ENCODE measurements at regions not wholly inside any gene's neighbourhood (a gene's known extent, or its start where the extent isn't known, plus 50 kb on each side); places are given as distances from the start of the nearest gene placed in this dataset.

DNA sequence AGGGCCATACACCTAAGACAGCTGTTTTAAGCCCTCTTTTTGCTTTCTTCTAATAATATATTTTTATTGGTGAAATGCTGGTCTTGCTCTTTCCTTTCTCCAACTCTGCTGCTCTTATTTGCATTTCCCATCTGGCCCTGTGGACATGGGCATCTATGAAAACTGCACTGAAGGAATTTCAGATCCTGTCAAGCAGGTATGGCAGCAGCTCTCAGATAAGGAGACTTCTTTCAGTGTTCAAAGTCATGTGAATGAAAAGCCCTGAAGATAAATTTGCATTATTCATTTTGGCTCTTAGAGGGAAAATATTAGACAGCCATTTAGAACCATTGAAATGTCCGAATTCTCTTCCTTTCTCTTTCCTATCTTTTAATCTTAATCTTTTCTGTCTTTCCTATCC lies 668.0 kb upstream of the RIOK2 start:
- no peak overlapping the region for H3K4me2 ChIP-seq (ENCODE audit: low read length)
- no peaks in the 10 kb centered on the region for H4K20me1 ChIP-seq (ENCODE audit: insufficient read depth)
- no peak overlapping the region for H2AFZ ChIP-seq (ENCODE audit: low read depth, low read length)
- no peaks in the 10 kb centered on the region for H3K9me2 ChIP-seq (ENCODE audit: insufficient read depth, low read length)
- no peaks in the 10 kb centered on the region for H3K36me3 ChIP-seq (ENCODE audit: insufficient read depth, low read length)
- no peak overlapping the region for H3K27ac ChIP-seq (ENCODE audit: low read length)
- no peak overlapping the region for H3K4me3 ChIP-seq (ENCODE audit: low read length)
- no peaks in the 10 kb centered on the region for H3K9me3 ChIP-seq (ENCODE audit: low read length)
- no peaks in the 10 kb centered on the region for H3K79me2 ChIP-seq (replicated peaks; ENCODE audit: insufficient read depth, low read length)
- no peak overlapping the region for H3K9ac ChIP-seq (ENCODE audit: low read length)
- no peaks in the 10 kb centered on the region for H3K27me3 ChIP-seq (ENCODE audit: insufficient read depth, low read depth, low read length)
- TF ChIP-seq EZH2 (IDR thresholded peaks at IDR 0.05; ENCODE audit: borderline replicate concordance, insufficient read depth, low read length, poor library complexity, severe bottlenecking) (no peak), MXI1 (conservative IDR thresholded peaks at IDR 0.05; ENCODE audit: poor library complexity, severe bottlenecking) (no peak), RAD21 (conservative IDR thresholded peaks at IDR 0.05) (no peak), TAF1 (IDR thresholded peaks at IDR 0.05; ENCODE audit: low read depth) (no peak), EP300 (conservative IDR thresholded peaks at IDR 0.05; ENCODE audit: poor library complexity, severe bottlenecking) (no peak)
- TF ChIP-seq, protein P1, sequence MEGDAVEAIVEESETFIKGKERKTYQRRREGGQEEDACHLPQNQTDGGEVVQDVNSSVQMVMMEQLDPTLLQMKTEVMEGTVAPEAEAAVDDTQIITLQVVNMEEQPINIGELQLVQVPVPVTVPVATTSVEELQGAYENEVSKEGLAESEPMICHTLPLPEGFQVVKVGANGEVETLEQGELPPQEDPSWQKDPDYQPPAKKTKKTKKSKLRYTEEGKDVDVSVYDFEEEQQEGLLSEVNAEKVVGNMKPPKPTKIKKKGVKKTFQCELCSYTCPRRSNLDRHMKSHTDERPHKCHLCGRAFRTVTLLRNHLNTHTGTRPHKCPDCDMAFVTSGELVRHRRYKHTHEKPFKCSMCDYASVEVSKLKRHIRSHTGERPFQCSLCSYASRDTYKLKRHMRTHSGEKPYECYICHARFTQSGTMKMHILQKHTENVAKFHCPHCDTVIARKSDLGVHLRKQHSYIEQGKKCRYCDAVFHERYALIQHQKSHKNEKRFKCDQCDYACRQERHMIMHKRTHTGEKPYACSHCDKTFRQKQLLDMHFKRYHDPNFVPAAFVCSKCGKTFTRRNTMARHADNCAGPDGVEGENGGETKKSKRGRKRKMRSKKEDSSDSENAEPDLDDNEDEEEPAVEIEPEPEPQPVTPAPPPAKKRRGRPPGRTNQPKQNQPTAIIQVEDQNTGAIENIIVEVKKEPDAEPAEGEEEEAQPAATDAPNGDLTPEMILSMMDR (IDR thresholded peaks at IDR 0.05; ENCODE audit: poor library complexity, severe bottlenecking), result no peak
- H3F3A ChIP-seq (ENCODE audit: insufficient read depth, low read length, poor library complexity, severe bottlenecking), result no peaks in the 10 kb centered on the region

GRCh38 chr5:97854871-97855762 lies 672.1 kb upstream of the RIOK2 start:
- Histone ChIP-seq H3K4me2 (ENCODE audit: low read length) (no peak overlapping the region), H3K27me3 (ENCODE audit: insufficient read depth, low read depth, low read length) (no peaks in the 10 kb centered on the region), H3K27ac (ENCODE audit: low read length) (no peak overlapping the region), H3K79me2 (replicated peaks; ENCODE audit: insufficient read depth, low read length) (no peaks in the 10 kb centered on the region), H3K36me3 (ENCODE audit: insufficient read depth, low read length) (no peaks in the 10 kb centered on the region), H3F3A (ENCODE audit: insufficient read depth, low read length, poor library complexity, severe bottlenecking) (no peaks in the 10 kb centered on the region), H3K9ac (ENCODE audit: low read length) (no peak overlapping the region), H3K9me3 (ENCODE audit: low read length) (no peaks in the 10 kb centered on the region), H3K4me3 (ENCODE audit: low read length) (no peak overlapping the region), H3K9me2 (ENCODE audit: insufficient read depth, low read length) (no peaks in the 10 kb centered on the region), H2AFZ (ENCODE audit: low read depth, low read length) (no peak overlapping the region), H4K20me1 (ENCODE audit: insufficient read depth) (no peaks in the 10 kb centered on the region)
- TF ChIP-seq SMC3 (conservative IDR thresholded peaks at IDR 0.05; ENCODE audit: poor library complexity), result no peak
- TF ChIP-seq EP300 (conservative IDR thresholded peaks at IDR 0.05; ENCODE audit: poor library complexity, severe bottlenecking), result no peak
- TF ChIP-seq, protein P1 (IDR thresholded peaks at IDR 0.05; ENCODE audit: poor library complexity, severe bottlenecking), result no peak
- no peak for TF ChIP-seq EZH2 (IDR thresholded peaks at IDR 0.05; ENCODE audit: borderline replicate concordance, insufficient read depth, low read length, poor library complexity, severe bottlenecking)
- no peak for TF ChIP-seq TAF1 (IDR thresholded peaks at IDR 0.05; ENCODE audit: low read depth)
- no peak for TF ChIP-seq POLR2AphosphoS5 (IDR thresholded peaks at IDR 0.05)
- no peak for TF ChIP-seq MXI1 (conservative IDR thresholded peaks at IDR 0.05; ENCODE audit: poor library complexity, severe bottlenecking)
- TF ChIP-seq RAD21 (conservative IDR thresholded peaks at IDR 0.05), result no peak
